Esophagus squamous epithelium (tissue), 5 donors: ENCODE measurements at regions not wholly inside any gene's neighbourhood (a gene's known extent, or its start where the extent isn't known, plus 50 kb on each side); places are given as distances from the start of the nearest gene placed in this dataset.

Experiments
- DNase-seq: peaks from one replicate; lab custom pipeline; 2025; lab: John Stamatoyannopoulos, UW
- H3K27ac ChIP-seq, 4 donors: fragments of 200-600 bp; sonication (generic); one replicate each; pipeline ENCODE4 v1.5.1; 2016 to 2019; ENCODE audit warnings: mild to moderate bottlenecking in 1 of 4
- H3K27me3 ChIP-seq, 4 donors: fragments of 200-600 bp; sonication (generic); 1 replicate in 3 of 4; 2 replicates in 1 of 4; pipeline versions ENCODE4 v1.5.1 to v1.6.0; 2017 to 2021; ENCODE audit warnings: antibody characterized with exemption in 1 of 4
- H3K36me3 ChIP-seq, 3 donors: fragments of 200-600 bp; sonication (generic); one replicate each; pipeline ENCODE4 v1.5.1; 2016 to 2019
- H3K4me1 ChIP-seq, 3 donors: fragments of 200-600 bp; sonication (generic); one replicate each; pipeline ENCODE4 v1.5.1; 2017 to 2019
- H3K4me3 ChIP-seq, 4 donors: fragments of 200-600 bp; sonication (generic); 1 replicate in 3 of 4; 2 replicates in 1 of 4; pipeline ENCODE4 v1.5.1; 2016 to 2019; ENCODE audit warnings: mild to moderate bottlenecking in 2 of 4, moderate library complexity in 1 of 4
- H3K9me3 ChIP-seq, 3 donors: fragments of 200-600 bp; sonication (generic); one replicate each; pipeline ENCODE4 v1.5.1; 2016 to 2019
- POLR2A ChIP-seq, 4 donors: fragments of 450-650 bp; IDR thresholded peaks; one replicate each; pipeline ENCODE4 v1.6.1; 2017; ENCODE audit warnings: antibody characterized with exemption in 4 of 4, mild to moderate bottlenecking in 4 of 4, moderate library complexity in 3 of 4
- WGBS, 2 donors: methylation state at CpG; one replicate each; pipeline ENCODE4 v1.1.5; 2018; 5-methylcytosine and 5-hydroxymethylcytosine counted together
- intact Hi-C: fragments of 100-400 bp; cut with DNase I; formaldehyde crosslinking; loops from one replicate; pipeline ENCODE4 v1.15.0; 2022
- TF ChIP-seq, protein P1 (sequence below), 6 experiments: fragments of 450-650 bp in 4 of 6; fragments of 200-600 bp in 2 of 6; sonication (generic) in 2 of 6; IDR thresholded peaks; one replicate each; pipeline ENCODE4 v1.5.1; 2016 to 2019; ENCODE audit warnings: antibody characterized with exemption in 6 of 6, mild to moderate bottlenecking in 4 of 6, moderate library complexity in 4 of 6
- donor health status: DM: yes; HTN: yes; CAD: no.

GRCh38 chr18:70645971-70646370, 357.1 kb downstream of the SOCS6 start:
- Histone ChIP-seq H3K27ac (no peak overlapping the region), H3K4me1 (no peaks in the 10 kb centered on the region), H3K36me3 (no peaks in the 10 kb centered on the region), H3K27me3 (no peaks in the 10 kb centered on the region), H3K4me3 (no peak overlapping the region), H3K9me3 (no peaks in the 10 kb centered on the region)
- 57 to 62% methylated on average over 5 of the region's 5 CpGs for WGBS, 2 donors
- TF ChIP-seq, protein P1, sequence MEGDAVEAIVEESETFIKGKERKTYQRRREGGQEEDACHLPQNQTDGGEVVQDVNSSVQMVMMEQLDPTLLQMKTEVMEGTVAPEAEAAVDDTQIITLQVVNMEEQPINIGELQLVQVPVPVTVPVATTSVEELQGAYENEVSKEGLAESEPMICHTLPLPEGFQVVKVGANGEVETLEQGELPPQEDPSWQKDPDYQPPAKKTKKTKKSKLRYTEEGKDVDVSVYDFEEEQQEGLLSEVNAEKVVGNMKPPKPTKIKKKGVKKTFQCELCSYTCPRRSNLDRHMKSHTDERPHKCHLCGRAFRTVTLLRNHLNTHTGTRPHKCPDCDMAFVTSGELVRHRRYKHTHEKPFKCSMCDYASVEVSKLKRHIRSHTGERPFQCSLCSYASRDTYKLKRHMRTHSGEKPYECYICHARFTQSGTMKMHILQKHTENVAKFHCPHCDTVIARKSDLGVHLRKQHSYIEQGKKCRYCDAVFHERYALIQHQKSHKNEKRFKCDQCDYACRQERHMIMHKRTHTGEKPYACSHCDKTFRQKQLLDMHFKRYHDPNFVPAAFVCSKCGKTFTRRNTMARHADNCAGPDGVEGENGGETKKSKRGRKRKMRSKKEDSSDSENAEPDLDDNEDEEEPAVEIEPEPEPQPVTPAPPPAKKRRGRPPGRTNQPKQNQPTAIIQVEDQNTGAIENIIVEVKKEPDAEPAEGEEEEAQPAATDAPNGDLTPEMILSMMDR (IDR thresholded peaks at IDR 0.05) = no peak
- no peak for TF ChIP-seq POLR2A (IDR thresholded peaks at IDR 0.05)
- intact Hi-C loops = no loop called here
- DNase-seq = no peak

DNA sequence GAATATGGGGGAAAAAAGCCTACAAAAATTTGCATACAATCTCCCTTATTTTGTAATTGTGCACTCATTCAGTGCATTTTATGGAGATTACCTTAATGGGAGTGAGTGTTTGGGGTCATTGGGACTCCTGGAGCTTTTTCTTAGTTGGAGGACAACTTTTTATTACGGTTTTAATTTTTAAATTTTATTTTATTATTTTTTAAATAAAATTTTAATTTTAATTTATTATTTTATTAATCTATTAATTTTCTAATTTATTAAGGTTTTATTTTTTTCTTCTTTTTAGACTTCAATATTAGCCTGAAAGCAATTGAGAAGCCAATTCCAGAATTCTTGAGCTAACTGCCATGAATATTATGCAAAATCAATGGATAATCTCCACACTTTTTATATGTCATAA, 355.0 kb downstream of the SOCS6 start:
- intact Hi-C loops = no loop called here
- DNase-seq = no peak
- TF ChIP-seq, protein P1 (IDR thresholded peaks at IDR 0.05) = no peak
- TF ChIP-seq POLR2A (IDR thresholded peaks at IDR 0.05) = no peak
- Histone ChIP-seq H3K9me3 (no peaks in the 10 kb centered on the region), H3K27ac (no peak overlapping the region), H3K27me3 (no peaks in the 10 kb centered on the region), H3K4me1 (no peaks in the 10 kb centered on the region), H3K4me3 (no peak overlapping the region), H3K36me3 (no peaks in the 10 kb centered on the region)
- WGBS, 2 donors = 33 to 56% methylated on average over 1 of the region's 1 CpG

DNA sequence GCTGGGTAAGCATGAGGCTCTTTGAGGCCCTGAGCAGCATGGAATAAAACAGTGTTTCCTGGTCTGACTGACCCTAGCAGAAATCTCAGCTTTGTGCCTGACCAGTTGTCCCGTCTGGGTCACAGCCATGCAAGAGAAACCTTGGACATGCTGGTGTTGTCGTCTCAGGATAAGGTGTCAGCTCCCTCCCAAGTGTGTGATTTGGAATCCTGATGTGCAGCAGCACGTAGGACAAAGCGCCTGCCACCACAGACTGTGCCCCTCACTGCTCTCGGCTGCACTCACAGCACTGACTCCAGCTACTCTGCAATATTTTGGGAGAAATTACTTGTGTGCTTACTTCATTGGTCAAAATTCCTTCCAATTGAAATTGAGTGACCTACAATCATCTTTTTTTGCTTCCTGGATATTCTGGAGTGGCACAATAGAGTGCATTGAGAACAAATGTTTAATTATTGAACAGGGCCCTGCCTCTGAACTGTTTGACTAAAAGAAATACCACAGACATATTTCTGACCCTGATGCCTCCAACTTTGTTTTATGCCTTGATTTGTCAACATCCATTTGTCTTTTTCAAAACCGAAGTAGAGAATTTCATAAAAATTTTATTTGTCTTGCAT, 352.4 kb downstream of the SOCS6 start:
- no peaks in the 10 kb centered on the region for H3K27me3 ChIP-seq
- TF ChIP-seq, protein P1 (IDR thresholded peaks at IDR 0.05) = no peak
- no peak for TF ChIP-seq POLR2A (IDR thresholded peaks at IDR 0.05)
- no peak overlapping the region for H3K27ac ChIP-seq
- H3K4me3 ChIP-seq = no peak overlapping the region
- no peaks in the 10 kb centered on the region for H3K9me3 ChIP-seq
- no peak for DNase-seq
- H3K36me3 ChIP-seq = no peaks in the 10 kb centered on the region
- WGBS, 2 donors = 37 to 64% methylated on average over 6 of the region's 6 CpGs
- H3K4me1 ChIP-seq = no peaks in the 10 kb centered on the region
- intact Hi-C loops = no loop called here

DNA sequence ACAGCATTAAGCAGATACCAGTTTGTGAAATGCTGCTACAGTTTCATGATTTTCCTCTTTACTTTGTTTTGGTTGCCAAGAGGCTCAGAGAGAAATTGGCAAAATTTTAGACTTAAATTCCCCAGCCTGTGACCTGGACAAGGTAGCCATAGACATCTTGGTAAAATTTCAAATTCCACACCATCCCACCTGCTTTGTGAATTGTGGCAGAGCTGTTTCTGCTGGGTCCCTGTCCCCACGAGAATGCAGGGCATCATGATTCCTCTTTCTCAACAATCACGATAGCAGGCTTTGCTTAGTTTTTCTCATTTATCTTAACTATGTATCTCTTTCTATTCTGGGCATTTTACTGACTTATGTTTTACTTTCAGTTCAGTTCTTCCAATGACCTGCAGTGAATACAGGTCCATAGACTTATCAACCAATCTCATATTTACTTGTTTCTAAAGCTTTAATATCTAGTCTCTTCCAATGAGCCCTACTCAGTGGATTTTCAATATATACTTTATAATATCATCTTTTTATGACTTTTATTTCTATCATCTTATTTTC, 351.6 kb downstream of the SOCS6 start:
- no peak overlapping the region for H3K27ac ChIP-seq
- intact Hi-C loops = no loop called here
- no peak for TF ChIP-seq POLR2A (IDR thresholded peaks at IDR 0.05)
- no peaks in the 10 kb centered on the region for H3K36me3 ChIP-seq
- no peak overlapping the region for H3K4me3 ChIP-seq
- WGBS, 2 donors = 50 to 55% methylated on average over 2 of the region's 2 CpGs
- no peaks in the 10 kb centered on the region for H3K9me3 ChIP-seq
- no peaks in the 10 kb centered on the region for H3K4me1 ChIP-seq
- H3K27me3 ChIP-seq = no peaks in the 10 kb centered on the region
- DNase-seq = no peak

- 44 to 58% methylated on average over 1 of the region's 1 CpG for WGBS, 2 donors
- Histone ChIP-seq H3K4me1 (no peaks in the 10 kb centered on the region), H3K36me3 (no peaks in the 10 kb centered on the region), H3K9me3 (no peaks in the 10 kb centered on the region), H3K27me3 (no peaks in the 10 kb centered on the region), H3K27ac (no peak overlapping the region), H3K4me3 (no peak overlapping the region)
- TF ChIP-seq, protein P1 (IDR thresholded peaks at IDR 0.05) = no peak
- no peak for TF ChIP-seq POLR2A (IDR thresholded peaks at IDR 0.05)
- intact Hi-C loops = no loop called here
- no peak for DNase-seq
Observed at GRCh38 chr18:70636991-70637390, 348.1 kb downstream of the SOCS6 start.
